ENCODE measurements at regions not wholly inside any gene's neighbourhood (a gene's known extent, or its start where the extent isn't known, plus 50 kb on each side); places are given as distances from the start of the nearest gene placed in this dataset.
"Not testable (repeated sequence)": the region's sequence is repeated elsewhere in the genome, so short reads cannot be mapped to it uniquely, and the experiment has no call there.

DNA sequence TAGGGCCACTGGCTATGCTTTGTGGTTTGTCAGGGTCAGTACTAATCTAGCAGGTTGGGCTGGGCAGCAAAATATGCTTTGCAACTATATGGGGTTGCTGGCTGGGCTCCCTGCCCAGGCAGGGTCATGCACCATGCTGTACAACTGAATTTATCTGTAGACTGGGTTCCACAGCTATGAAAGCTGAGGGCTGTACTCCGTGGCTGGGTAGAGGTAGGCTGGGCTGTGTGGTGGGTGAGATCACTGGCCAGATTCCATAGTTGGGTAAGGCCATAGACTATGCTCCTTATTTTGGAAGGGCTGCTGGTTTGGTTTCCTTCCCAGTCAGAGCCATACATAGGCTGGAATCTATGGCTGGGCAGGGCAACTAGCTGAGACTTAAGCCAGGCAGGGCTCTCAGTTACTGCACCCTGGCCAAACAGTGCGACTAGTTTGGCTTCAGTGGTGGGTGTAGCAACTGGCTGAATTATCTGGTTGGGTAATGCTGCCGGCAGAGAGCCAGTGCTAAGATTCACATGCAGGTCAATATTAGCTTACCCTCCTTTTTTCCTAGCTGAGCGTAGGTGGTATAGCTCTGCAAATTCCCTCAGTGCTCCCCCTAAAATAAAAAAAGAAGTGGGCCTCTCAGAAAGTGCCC is 769.1 kb upstream of the CDH8 start:
- DNase-seq (ENCODE audit: low read depth) = no peak

DNA sequence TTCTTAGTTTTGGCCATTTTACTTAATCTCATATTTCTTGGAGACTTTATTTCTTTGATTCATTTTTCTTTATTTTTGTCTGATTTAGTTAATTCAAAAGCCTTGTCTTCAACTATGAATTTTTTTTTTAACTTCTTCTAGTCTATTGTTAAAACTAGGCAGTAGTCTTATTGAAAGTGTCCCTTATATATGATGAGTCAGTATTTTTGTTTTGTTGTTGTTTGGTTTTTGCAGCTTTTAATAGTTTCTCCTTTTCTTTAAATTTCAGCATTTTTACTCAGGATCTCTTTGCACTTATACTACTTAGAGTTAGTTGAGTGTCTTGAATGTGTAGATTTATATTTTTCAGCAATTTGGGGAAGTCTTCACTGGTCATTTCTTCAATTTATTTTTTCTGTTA is 758.5 kb upstream of the CDH8 start:
- no peak for DNase-seq (ENCODE audit: low read depth)

DNA sequence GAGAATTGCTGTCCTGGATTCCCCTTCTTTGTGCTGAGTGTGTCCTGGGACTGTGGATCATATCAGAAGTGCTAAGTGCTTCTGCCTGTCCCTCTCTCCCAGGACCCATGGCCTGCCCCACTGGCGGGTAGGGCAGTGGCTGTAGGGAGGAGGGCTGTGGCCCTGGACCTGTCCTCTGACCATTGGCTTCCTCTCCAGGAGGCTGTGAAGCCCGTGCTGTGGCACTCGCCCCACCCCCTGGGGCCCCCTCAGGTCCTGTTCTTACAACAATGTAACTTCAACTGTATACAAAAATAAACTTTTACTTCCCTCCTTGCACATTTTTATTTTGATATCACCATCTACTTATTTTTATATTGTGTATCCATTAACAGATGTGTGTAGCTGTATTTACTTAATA is 743.8 kb upstream of the CDH8 start:
- DNase-seq (ENCODE audit: low read depth) = not testable (repeated sequence)

DNA sequence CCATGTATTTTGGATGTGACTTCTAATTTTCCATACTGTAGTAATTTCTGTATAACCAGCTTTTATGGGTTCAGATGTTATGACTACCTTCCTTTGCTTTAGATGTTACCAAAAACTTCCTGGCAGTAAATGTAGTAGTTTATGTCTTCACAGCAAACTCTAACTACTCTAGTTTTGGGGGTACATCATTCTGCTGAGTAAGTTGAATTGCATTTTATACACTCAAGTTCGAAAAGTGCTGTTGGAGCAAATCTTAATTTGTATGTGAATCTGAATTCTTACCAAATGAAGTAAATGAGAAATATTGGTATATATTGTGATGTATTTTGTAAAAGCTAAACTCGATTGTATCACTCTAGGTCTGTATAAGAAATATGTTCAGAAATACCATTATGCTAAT is 728.3 kb upstream of the CDH8 start:
- DNase-seq (ENCODE audit: low read depth) = no peak

DNA sequence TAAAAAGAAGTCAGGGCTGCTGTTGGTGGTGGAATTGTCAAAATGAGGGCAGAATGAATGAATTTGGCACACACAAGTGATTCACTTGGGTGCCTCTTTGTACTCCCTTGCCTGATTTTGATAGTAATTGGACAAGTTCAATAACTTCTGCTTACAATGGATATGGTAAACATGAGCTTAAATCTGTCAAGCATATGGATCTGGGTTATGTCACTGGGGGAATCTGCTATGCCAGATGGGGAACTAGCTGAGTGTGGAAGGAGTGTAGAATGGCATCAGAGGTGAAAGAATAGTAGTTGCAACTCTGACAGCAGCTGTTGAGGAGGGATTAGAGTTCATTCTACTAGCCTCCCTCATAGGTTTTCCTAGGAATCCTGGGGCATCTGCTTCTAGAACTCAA is 724.2 kb upstream of the CDH8 start:
- no peak for DNase-seq (ENCODE audit: low read depth)

DNA sequence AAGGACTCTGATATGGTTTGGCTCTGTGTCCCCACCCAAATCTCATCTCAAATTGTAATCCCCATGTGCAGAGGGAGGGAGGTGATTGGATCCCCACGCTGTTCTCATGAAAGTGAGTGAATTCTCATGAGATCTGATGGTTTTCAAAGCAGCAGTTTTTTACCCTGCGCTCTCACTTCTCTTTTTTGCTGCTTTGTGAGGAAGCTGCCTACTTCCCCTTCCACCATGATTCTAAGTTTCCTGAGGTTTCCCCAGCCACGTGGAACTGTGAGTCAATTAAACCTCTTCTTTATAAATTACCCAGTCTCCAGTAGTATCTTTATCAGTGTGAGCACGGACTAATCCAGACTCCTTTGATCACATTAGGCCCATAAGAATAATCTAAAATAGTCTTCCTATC is 719.7 kb upstream of the CDH8 start:
- no peak for DNase-seq (ENCODE audit: low read depth)

DNA sequence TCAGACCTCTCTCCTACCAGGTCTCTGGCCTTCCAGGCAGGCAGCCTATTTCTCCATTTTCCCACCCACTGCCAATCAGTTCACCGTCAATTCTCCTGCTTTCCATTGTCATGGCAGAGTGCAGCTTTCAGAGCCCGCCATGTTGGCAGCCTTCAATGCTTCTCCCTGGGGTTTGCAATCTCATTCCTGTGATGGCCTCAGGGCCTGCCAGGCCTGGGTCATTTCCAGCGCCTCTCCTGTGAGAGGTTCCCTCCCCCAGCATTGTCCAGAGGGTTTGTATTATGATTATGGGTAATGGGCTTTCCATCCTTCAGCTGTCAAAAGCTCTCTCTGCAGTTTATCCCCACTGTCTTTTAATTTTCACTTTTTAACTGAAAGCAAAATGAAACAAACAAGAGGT is 716.6 kb upstream of the CDH8 start:
- DNase-seq (ENCODE audit: low read depth) = no peak

DNA sequence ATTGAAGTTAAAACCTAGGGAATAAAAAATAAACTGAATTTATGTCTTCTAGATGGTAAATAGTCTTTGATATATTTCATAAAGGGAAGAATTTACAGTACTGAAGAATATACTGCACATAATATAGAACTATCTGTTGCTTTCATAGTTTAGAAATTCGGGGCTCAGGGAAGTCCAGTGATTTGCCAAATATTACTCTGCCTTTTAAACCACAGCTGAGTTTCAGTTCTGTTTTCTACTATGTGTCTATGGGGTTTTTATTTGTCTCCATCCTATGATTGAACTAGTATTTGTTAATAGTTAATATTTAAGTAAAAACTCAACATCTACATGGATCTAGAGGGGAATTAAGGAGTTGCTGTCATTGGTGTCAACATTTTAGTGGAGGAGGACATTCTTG is 715.0 kb upstream of the CDH8 start:
- DNase-seq (ENCODE audit: low read depth) = no peak

DNA sequence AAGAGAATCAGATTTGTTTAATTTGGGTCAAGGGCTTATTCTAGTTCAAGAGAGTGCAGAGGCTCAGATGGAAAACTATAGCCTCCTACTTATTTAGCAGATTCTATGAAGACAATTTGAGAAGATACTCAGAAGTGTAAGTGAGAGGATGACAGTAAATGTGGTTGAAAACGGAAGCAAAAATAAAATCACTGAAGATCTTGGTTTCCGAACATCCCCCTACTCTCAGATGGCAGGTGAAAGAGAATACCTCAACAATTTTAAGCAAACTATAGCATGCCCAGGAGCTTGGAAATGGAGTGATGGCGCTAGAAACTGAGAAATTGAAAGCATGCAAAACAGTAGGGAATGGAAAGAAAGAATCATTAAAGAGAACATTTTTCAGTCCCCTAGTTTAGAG is 705.5 kb upstream of the CDH8 start:
- no peak for DNase-seq (ENCODE audit: low read depth)

DNA sequence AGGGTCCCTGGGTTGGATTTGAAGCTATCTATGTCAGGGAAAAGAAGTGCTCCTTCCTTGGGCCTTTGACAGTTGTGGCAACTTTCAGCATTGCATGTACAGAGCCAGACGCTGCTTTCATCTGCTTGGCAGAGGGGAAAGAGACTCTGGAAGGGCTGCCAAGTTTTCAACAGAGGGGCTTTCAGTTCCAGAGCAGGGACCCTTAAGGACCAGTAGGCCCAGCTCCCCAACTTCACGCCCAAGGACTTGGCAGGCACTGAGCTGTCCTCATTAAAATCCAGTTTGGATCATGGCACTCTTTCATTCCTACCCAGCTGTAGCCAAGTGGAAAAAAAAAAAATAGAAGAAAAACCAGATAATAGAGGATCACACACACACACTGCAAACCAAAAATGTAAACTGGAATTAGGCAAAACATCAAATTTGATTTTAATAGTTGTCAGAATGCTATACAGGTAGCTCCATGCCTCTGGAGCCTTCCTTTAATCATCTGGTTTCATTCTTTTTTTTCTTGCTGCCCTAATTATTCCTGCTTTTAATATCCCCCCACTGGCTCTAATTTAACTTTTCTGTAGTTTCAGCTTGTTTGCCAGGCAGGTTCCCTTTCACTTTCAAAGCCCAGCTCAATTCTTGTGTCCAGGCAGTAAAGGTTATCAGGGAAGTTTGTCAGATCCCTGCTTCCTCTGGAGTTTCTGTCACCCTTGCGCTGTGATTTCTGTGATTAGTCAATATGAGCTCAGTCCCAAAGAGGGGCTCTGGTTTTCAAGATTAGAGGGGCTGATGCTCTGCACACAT is 702.6 kb upstream of the CDH8 start:
- DNase-seq (ENCODE audit: low read depth) = no peak

DNA sequence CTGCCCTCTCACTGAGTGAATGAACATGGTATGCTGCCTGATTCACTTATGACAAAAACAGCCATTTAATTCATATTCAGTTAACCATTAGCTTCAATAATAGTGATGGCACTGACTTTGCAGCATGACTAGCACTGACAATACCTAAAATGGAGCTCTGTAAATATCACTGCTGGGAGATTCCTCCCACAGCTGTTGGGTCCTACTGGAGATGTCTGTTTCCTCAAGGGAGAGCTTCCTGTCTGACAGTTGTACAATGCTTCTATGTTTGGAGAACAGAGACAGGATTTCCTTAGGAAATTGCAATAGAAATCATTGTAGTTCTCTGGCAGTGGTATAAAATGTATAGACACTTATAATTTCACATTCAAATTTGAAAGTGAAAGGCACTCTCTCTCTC is 695.9 kb upstream of the CDH8 start:
- no peak for DNase-seq (ENCODE audit: low read depth)

DNA sequence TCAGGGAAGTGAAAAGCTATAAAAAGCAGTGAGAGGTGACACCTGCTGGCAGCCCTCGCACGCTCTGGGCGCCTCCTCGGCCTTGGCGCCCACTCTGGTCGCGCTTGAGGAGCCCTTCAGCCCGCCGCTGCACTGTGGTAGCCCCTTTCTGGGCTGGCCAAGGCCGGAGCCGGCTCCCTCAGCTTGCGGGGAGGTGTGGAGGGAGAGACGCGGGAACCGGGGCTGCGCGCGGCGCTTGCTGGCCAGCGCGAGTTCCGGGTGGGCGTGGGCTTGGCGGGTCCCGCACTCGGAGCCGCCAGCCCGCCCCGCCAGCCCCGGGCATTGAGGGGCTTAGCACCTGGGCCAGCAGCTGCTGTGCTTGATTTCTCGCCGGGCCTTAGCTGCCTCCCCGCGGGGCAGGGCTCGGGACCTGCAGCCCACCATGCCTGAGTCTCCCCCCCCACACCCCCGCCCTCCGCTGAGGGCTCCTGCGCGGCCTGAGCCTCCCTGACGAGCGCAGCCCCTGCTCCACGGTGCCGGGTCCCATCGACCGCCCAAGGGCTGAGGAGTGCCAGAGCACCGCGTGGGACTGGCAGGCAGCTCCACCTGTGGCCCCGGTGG is 688.5 kb upstream of the CDH8 start:
- DNase-seq (ENCODE audit: low read depth) = not testable (repeated sequence)

DNA sequence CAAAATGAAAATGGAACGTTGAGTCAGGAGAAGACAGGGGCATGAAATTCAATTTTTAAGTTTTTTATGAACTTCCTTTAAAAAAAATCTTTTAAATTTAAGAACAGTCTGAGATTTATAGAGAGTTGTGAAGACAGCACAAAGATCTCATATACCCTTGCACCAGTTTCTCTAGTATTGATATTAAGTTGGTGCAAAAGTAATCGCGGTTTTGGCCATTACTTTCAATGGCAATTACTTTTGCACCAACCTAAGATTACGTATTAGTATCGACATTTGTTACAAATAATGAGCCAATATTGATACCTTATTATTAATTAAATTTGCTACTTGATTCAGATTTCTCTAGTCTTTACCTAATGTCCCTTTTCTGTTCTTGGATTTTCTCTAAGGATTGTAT is 684.4 kb upstream of the CDH8 start:
- no peak for DNase-seq (ENCODE audit: low read depth)

DNA sequence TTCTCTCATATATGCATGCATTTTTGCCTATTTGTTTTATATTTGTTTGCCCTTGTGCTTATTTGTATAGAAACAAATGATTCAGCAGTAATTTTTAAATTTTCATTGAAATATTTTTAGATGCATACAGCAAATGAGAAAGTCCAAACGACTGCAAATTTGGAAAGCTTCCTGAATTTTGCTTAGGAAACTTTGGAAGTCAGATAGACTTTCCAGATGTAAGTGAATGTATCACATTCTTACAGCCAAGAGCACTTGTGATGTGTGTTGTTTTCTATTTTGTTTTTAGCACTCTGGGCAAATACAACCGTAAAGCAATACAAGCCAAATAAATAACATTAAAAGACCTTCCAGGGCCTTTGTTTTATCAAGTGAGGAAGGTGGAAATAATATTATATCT is 680.8 kb upstream of the CDH8 start:
- DNase-seq (ENCODE audit: low read depth) = no peak

DNA sequence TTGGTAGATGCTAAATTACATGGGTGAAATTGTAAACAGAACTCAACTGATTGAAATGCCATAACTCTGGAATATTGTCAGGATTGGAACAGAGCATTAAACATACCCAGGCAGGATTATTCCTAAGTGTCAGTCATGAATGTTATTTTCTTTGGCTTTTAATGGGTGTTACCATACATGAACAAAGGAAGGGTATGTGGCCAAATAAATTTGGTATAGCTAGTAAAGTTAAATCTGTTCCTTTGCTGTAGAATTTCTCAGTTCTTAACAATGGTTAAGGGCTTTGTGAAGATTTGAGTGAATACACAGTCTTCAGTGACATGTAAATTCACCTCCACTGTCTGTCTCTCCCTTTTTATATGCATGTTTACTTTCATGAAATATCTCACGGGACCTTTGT is 679.5 kb upstream of the CDH8 start:
- no peak for DNase-seq (ENCODE audit: low read depth)

DNA sequence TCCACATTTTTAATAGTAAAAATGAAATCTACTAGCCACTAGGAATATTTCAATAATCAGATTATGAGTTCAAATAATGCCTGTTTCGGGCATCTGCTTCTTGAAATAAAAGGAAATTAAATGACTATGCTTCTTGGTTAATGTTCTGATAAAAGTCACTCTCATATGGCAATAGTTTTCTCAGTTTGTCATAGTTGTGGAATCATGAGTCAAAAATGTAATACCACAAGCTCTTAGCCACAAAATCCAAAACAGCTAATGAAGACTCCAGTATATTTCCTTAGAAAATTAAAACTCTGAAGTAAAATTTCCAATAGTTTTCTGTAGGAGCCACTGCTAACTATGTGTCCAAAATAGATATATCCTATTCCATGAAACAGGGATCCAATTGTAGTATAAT is 676.3 kb upstream of the CDH8 start:
- DNase-seq (ENCODE audit: low read depth) = no peak

DNA sequence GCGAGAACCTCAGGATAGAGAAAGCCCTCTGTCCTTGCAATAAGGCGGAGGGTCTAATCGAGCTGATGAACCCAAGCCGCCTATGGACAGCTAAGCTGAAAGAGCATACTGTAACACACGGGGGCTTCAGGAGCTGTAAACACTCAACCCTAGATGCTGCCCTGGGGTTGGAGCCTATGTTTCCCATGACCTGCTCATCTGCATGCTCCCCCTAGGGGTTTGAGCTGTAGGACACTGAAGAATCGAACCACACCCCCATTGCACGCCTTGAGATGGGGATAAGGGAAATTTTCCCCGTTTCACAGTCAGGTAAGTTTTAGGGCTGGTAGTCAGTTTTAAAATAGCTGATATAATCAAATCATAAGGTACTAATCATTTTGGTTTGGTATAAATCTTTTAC is 675.6 kb upstream of the CDH8 start:
- DNase-seq (ENCODE audit: low read depth) = no peak

DNA sequence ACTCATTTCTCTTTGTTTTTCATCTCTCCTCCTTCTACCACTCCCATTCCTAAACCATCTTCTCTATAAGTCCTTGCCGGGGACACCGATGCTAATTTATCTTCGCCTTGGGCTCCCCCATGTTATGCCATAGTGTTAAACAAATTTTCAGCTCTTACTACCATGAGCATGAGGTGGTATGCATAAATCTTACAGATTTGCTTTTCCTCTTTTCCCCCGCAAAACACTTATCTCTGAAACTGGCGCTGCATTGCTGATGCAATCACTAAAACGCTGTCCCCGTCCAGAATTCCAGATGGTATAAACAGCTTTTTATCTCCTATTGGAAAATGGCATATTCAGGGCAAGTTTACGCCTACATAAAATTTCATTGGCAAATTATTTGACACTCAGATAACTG is 673.6 kb upstream of the CDH8 start:
- DNase-seq (ENCODE audit: low read depth) = no peak

DNA sequence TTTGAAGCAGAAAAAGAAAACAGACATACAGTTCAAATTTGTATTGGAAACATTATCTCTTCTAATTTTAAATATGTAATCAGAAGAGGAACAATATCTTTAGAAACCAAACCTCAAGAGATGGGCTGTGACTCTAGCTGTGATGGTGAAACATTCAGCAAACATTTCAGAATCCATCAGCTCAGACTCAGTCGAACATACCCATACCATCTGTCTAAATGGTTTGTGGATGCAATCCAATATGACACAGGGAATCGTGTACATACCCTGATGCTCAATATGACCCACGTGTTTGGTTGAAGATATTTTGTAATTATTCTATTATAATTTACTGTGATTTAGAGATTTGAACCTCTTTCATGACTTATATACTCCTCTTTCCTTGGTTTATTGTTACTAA is 665.2 kb upstream of the CDH8 start:
- DNase-seq (ENCODE audit: low read depth) = no peak

DNA sequence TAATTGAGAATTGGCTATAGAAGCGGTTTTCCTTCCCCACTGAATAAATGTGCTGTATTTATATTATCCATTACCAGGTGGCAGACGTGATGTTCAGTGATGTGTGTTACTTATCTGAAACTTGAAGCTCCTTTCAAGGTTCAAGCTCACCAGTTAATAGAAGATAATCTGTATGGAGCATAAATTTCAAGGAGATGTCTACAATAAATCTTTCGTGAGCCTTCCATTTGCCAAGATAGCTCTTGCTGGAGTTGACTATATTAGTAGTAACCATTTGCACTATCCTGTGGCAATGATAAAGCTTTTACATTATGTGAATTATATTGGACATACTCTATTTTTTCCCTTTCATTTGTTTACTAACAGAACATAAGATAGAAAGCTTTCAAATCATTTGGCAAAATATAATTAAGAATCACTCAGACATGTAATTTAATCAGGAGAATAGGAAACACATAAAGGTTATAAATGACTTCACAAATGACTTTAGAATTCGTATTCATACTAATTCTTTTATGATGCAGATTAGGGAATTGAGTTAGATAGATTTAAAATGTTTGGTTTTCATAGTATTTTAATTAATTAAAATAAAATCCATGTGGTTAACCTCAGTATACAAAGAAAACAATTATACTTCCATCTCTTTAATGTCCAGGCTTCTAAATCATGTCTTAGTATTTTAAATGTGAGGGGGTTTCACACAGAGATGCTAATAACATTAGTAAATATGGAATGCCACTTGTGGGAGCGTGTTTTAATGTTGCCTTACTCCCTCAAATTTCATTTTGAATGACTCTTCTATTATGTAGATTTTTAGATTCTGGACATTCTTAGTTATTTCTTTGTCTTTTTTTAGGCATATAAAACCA is 664.4 kb upstream of the CDH8 start:
- DNase-seq (ENCODE audit: low read depth) = no peak

DNA sequence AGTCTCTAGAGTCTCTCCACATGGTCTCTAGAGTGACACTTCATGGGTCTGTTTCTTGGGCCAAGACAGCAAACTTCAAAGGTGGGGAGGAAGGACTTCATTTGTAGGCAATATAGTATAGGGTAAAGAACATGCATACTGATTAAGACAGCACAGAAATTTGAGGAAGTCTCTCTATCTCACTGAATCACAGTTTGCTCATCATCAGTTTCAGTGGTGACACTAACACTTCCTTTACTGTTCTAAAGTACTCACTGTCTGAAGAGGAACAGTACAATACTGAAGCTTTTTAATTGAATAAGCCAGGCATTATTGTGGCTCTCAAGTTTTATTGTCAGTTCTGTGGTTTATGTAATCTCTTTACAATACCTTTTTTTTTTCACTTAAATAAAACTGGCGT is 656.4 kb upstream of the CDH8 start:
- no peak for DNase-seq (ENCODE audit: low read depth)

DNA sequence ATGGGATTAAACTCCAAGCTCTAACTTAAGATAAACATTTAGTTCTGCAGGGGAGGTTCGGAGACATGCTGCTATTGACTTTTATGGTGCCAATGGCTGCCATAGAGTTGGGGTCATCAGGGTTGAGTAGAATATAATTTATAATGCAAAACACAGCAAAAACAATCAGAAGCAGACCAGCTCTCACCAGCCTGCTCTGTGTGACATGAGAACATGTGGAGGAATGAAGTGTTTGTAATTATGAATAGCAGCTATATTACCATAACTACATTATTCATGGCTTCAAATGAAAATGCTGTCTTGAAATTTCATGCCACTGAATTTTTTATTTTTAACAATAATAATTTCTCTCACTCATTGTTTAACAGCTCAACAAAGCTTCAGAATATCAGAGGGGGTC is 645.6 kb upstream of the CDH8 start:
- DNase-seq (ENCODE audit: low read depth) = no peak

DNA sequence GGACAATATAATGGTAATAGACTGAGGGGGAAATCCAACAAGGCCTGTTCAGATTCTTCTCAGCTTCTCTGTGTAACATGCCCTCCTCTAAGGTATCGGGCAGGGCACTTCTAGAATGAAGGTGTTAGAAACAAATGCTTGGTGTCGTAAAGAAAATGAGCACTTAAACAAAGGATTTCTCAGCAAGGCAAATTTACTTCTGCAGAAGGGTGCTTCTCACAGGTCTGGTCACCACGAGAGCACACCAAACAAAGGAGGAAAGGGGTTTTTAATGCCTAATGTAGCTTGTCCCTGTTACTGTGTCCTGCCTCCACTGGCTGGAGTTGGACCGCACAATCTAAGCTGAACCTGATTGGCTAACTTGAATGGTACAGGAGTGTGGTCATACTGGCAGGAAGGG is 642.6 kb upstream of the CDH8 start:
- DNase-seq (ENCODE audit: low read depth) = no peak
